Pancreas (tissue), 10 donors: ENCODE measurements at regions not wholly inside any gene's neighbourhood (a gene's known extent, or its start where the extent isn't known, plus 50 kb on each side); places are given as distances from the start of the nearest gene placed in this dataset.
A peak's percentile ranks its signal among the peaks of the same experiment; 100 is the strongest.

ENCODE experiments used
- ATAC-seq, 4 donors: fragments of 200-7000 bp; cut with Tn5 transposase; one replicate each; pipeline versions ENCODE4 v1.8.0 to v1.9.1; 2020; ENCODE audit warnings: mild to moderate bottlenecking in 4 of 4, moderate library complexity in 4 of 4
- DNase-seq, 6 donors: peaks; one replicate each; pipeline ENCODE4 v3.0.0-alpha.2; 2020
- FAIRE-seq: peaks from 2 replicates; lab custom pipeline; 2012; peaks lifted over from hg19 to GRCh38; lab: Jason Lieb, UNC
- H3K27ac ChIP-seq, 4 donors: fragments of 200-600 bp; sonication (generic); 1 replicate in 3 of 4; 2 replicates in 1 of 4; pipeline versions ENCODE4 v1.5.0 to v1.8.0; 2020
- H3K27me3 ChIP-seq, 4 donors: fragments of 200-600 bp; one replicate each; pipeline ENCODE4 v1.8.0; 2021
- H3K36me3 ChIP-seq, 3 donors: fragments of 200-600 bp; sonication (generic) in 1 of 3; one replicate each; pipeline versions ENCODE4 v1.5.0 to v1.8.0; 2020 to 2021
- H3K4me1 ChIP-seq, 3 donors: fragments of 200-600 bp; one replicate each; pipeline ENCODE4 v1.8.0; 2021
- H3K4me3 ChIP-seq, 4 donors: fragments of 200-600 bp; sonication (generic) in 2 of 4; one replicate each; pipeline versions ENCODE4 v1.5.0 to v1.8.0; 2020 to 2021
- H3K9me3 ChIP-seq, 4 donors: fragments of 200-600 bp; one replicate each; pipeline ENCODE4 v1.8.0; 2021
- CTCF ChIP-seq, 4 donors: fragments of 200-600 bp; sonication (generic) in 3 of 4; IDR thresholded peaks; one replicate each; pipeline versions ENCODE4 v1.5.0 to v1.8.0; 2021; ENCODE audit warnings: antibody characterized with exemption in 4 of 4
- WGBS, 2 donors: extraction: QIAGEN DNeasy Blood & Tissue Kit; methylation state at CpG; one replicate each; pipeline ENCODE4 v1.1.7; 2013; 5-methylcytosine and 5-hydroxymethylcytosine counted together
- intact Hi-C, 3 donors: fragments of 100-400 bp; cut with DNase I; formaldehyde crosslinking; loops; one replicate each; pipeline versions ENCODE4 v1.11.1 to v1.14.2; 2022
- donor health status: healthy with polysubstance abuse.
- donor health status: DM: no; HTN: no; CAD: no; lungs with moderate emphysema.
- donor health status: DM: no; HTN: no; CAD: no.
- donor health status: control.
- donor health status: control.
- donor health status: Bipolar disorder and iron deficiency.
- donor health status: DM: yes; HTN: yes; CAD: no.
- donor health status: DM: no; HTN: no; CAD: no.
- donor health status: DM: no; HTN: no; CAD: no.
- donor health status: DM: yes; HTN: yes; CAD: no.

GRCh38 chr16:9384141-9384540 lies 292.7 kb downstream of the HAPSTR1 start:
- FAIRE-seq (no peak), DNase-seq (no peak), ATAC-seq (no peak)
- Histone ChIP-seq H3K27ac (no peak overlapping the region), H3K4me3 (no peak overlapping the region), H3K9me3 (no peaks in the 10 kb centered on the region), H3K36me3 (no peaks in the 10 kb centered on the region), H3K27me3 (no peaks in the 10 kb centered on the region), H3K4me1 (no peaks in the 10 kb centered on the region)
- no peak for TF ChIP-seq CTCF (IDR thresholded peaks at IDR 0.05)
- 59 to 62% methylated on average over 4 of the region's 4 CpGs for WGBS, 2 donors
- intact Hi-C loops: no loop called here

GRCh38 chr16:9389543-9390207 lies 298.2 kb downstream of the HAPSTR1 start:
- Histone ChIP-seq H3K4me3 (no peak overlapping the region), H3K36me3 (no peaks in the 10 kb centered on the region), H3K27ac (no peak overlapping the region), H3K27me3 (no peaks in the 10 kb centered on the region), H3K9me3 (no peaks in the 10 kb centered on the region), H3K4me1 (no peaks in the 10 kb centered on the region)
- intact Hi-C loops: no loop called here
- ATAC-seq: no peak
- no peak for TF ChIP-seq CTCF (IDR thresholded peaks at IDR 0.05)
- FAIRE-seq: no peak
- no peak for DNase-seq
- WGBS, 2 donors: 93 to 95% methylated on average over 1 of the region's 1 CpG

DNA sequence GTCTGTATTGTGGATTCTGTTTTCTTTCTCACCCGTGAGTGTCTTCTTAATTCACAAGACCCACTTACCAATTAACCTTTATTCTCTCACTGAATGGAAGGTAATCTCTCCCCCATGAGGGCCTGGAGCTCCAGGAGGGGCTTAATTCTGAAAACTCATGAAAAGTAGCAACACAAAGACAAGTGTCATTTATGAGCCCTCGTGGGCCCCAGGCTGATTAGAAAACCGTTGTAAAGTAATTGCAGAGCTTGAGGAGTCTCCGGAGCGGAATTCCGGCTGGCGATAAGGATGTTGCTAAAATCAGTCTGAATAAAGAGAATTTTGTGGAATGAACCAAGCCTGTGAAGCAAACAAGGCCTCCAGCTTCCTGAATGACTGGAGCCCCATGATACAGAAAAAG lies 301.5 kb downstream of the HAPSTR1 start:
- TF ChIP-seq CTCF (IDR thresholded peaks at IDR 0.05): no peak

DNA sequence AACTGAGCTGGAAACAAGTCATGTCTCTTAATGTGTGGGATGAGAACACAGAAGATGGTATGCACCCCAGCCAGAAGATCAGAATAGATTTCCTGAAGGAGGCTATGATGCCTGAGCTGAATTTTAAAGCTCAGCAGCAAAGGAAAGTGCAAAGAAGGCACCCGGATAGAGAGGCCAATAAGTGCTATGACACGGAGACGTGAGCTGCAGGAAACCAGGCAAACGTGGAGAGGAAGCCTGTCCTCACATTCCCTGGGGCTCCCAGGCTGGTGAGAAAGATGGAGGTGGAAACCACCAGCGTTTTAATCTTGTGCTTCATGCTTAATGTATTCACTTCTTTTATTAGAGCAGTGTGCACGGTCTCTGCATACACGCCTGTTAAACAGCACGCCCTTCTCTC lies 302.1 kb downstream of the HAPSTR1 start:
- DNase-seq: no peak
- ATAC-seq: no peak
- no peak overlapping the region for H3K27ac ChIP-seq
- no peaks in the 10 kb centered on the region for H3K36me3 ChIP-seq
- WGBS, 2 donors: 74 to 78% methylated on average over 8 of the region's 8 CpGs
- no peak for TF ChIP-seq CTCF (IDR thresholded peaks at IDR 0.05)
- peaks cover 11 to 14% (median 12%) of the 10 kb centered on the region in 3 donors for H3K4me1 ChIP-seq
- no peak overlapping the region for H3K4me3 ChIP-seq
- FAIRE-seq: no peak
- intact Hi-C loops: no loop called here
- H3K9me3 ChIP-seq: no peaks in the 10 kb centered on the region
- no peaks in the 10 kb centered on the region for H3K27me3 ChIP-seq

More for the DNA sequence above, 301.5 kb downstream of the HAPSTR1 start:
- H3K27ac ChIP-seq: no peak overlapping the region
- H3K36me3 ChIP-seq: no peaks in the 10 kb centered on the region
- H3K4me3 ChIP-seq: no peak overlapping the region
- ATAC-seq (no peak), FAIRE-seq (no peak), DNase-seq (no peak)
- H3K27me3 ChIP-seq: no peaks in the 10 kb centered on the region
- WGBS, 2 donors: 84 to 85% methylated on average over 7 of the region's 7 CpGs
- peaks cover 11 to 14% (median 12%) of the 10 kb centered on the region in 3 donors for H3K4me1 ChIP-seq
- intact Hi-C loops: no loop called here
- H3K9me3 ChIP-seq: no peaks in the 10 kb centered on the region

- H3K9me3 ChIP-seq: no peaks in the 10 kb centered on the region
- H3K27me3 ChIP-seq: no peaks in the 10 kb centered on the region
- peak overlapping the region in 3 of 4 donors; percentile 17 to 51 (median 43) for H3K27ac ChIP-seq
- no peak overlapping the region for H3K4me3 ChIP-seq
- FAIRE-seq (no peak), ATAC-seq (peak; percentile 86 to 95 (median 94)), DNase-seq (peak in 5 of 6 donors; percentile 24 to 64 (median 55))
- peaks cover 11 to 14% (median 12%) of the 10 kb centered on the region in 3 donors for H3K4me1 ChIP-seq
- intact Hi-C loops: no loop called here
- 24 to 26% methylated on average over 3 of the region's 3 CpGs for WGBS, 2 donors
- TF ChIP-seq CTCF (IDR thresholded peaks at IDR 0.05): no peak
- no peaks in the 10 kb centered on the region for H3K36me3 ChIP-seq
Measured at GRCh38 chr16:9395958-9396359, 304.5 kb downstream of the HAPSTR1 start.
